GM12878 (cell line): ENCODE measurements at regions not wholly inside any gene's neighbourhood (a gene's known extent, or its start where the extent isn't known, plus 50 kb on each side); places are given as distances from the start of the nearest gene placed in this dataset.

Experiments
- ATF2 ChIP-seq: IDR thresholded peaks from 2 replicates; pipeline ENCODE4 v1.6.1; 2012; ENCODE audit warnings: low read length, inconsistent platforms
- CHD1 ChIP-seq: IDR thresholded peaks from 2 replicates; pipeline ENCODE4 v1.6.1; 2012; ENCODE audit warnings: low read depth, low read length, improper control_type of control experiment
- CTCF ChIP-seq, 3 experiments: IDR thresholded peaks in 2 of 3; conservative IDR thresholded peaks in 1 of 3; 2 replicates each; pipeline ENCODE4 v1.5.1; 2011; ENCODE audit warnings: low read depth in 3 of 3, low read length in 3 of 3, mild to moderate bottlenecking in 3 of 3, control low read depth in 2 of 3, moderate library complexity in 2 of 3, inconsistent platforms in 1 of 3, mixed read lengths in 1 of 3; ENCODE audit not compliant: control insufficient read depth in 2 of 3, insufficient read depth in 1 of 3; ENCODE audit errors: extremely low read depth in 1 of 3
- MTA2 ChIP-seq: fragments of 450-650 bp; IDR thresholded peaks from 2 replicates; pipeline ENCODE4 v1.6.1; 2016; ENCODE audit warnings: low read depth, mild to moderate bottlenecking, moderate library complexity
- NFYB ChIP-seq: IDR thresholded peaks from 2 replicates; pipeline ENCODE4 v1.6.1; 2011; ENCODE audit warnings: low read depth, mild to moderate bottlenecking, low read length, improper control_type of control experiment, moderate library complexity; ENCODE audit not compliant: insufficient read depth
- POLR2A ChIP-seq: IDR thresholded peaks from 2 replicates; pipeline ENCODE4 v1.6.1; 2011; ENCODE audit warnings: low read depth, mild to moderate bottlenecking, low read length
- RAD51 ChIP-seq: fragments of 450-650 bp; IDR thresholded peaks from 2 replicates; pipeline ENCODE4 v1.6.1; 2016; ENCODE audit warnings: moderate library complexity, mild to moderate bottlenecking, inconsistent platforms
- SUPT20H ChIP-seq: IDR thresholded peaks from 2 replicates; pipeline ENCODE4 v1.6.1; 2011; ENCODE audit warnings: low read depth, mild to moderate bottlenecking, low read length, moderate library complexity, borderline replicate concordance; ENCODE audit not compliant: control insufficient read depth
- TCF12 ChIP-seq: IDR thresholded peaks from 2 replicates; pipeline ENCODE4 v1.6.1; 2011; ENCODE audit warnings: low read depth, mild to moderate bottlenecking, low read length
- ZBTB33 ChIP-seq: fragments of 450-650 bp; IDR thresholded peaks from 2 replicates; pipeline ENCODE4 v1.6.1; 2017; ENCODE audit warnings: mild to moderate bottlenecking
- ZBTB4 ChIP-seq: fragments of 450-650 bp; formaldehyde crosslinking; IDR thresholded peaks from 2 replicates; pipeline ENCODE4 v1.4.0; 2022; ENCODE audit warnings: mild to moderate bottlenecking, moderate library complexity

GRCh38 chr1:8213676-8214075 is 104.2 kb upstream of the SLC45A1 start:
- no peak for TF ChIP-seq NFYB
- no peak for TF ChIP-seq POLR2A
- no peak for TF ChIP-seq CTCF (IDR thresholded peaks at IDR 0.05 in 2 of 3, conservative IDR thresholded peaks at IDR 0.05 in 1 of 3; ENCODE audit: control insufficient read depth in 2 of 3, extremely low read depth in 1 of 3, insufficient read depth in 1 of 3, low read depth in 3 of 3, low read length in 3 of 3)
- no peak for TF ChIP-seq ZBTB4 (CRISPR knock-in tag)
- TF ChIP-seq TCF12: no peak
- TF ChIP-seq SUPT20H: no peak
- no peak for TF ChIP-seq ZBTB33
- no peak for TF ChIP-seq MTA2
- TF ChIP-seq RAD51: no peak
- no peak for TF ChIP-seq ATF2
- no peak for TF ChIP-seq CHD1
